ENCODE measurements at regions not wholly inside any gene's neighbourhood (a gene's known extent, or its start where the extent isn't known, plus 50 kb on each side); places are given as distances from the start of the nearest gene placed in this dataset.
"Not testable (repeated sequence)": the region's sequence is repeated elsewhere in the genome, so short reads cannot be mapped to it uniquely, and the experiment has no call there.

DNA sequence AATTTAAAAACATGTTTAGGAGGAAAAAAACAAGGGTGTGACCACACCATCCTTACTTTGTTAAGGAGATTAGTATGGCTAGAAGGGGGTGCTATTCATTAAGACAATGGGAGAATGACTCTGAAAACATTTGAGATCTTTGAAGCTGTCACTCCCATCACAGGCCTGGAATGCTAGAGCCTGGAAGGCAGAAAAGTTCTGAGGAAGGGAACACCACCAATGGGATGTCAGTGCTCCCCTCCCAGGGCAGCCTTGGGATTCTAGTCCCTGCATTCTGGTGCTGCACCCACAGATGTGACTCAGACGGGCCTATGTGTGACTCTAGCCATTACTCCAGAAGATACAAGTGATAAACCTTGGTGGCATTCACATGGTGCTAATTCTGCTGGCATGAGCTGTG, 162.2 kb upstream of the ANXA10 start:
- no peak for DNase-seq (ENCODE audit: low read depth, low spot score)

DNA sequence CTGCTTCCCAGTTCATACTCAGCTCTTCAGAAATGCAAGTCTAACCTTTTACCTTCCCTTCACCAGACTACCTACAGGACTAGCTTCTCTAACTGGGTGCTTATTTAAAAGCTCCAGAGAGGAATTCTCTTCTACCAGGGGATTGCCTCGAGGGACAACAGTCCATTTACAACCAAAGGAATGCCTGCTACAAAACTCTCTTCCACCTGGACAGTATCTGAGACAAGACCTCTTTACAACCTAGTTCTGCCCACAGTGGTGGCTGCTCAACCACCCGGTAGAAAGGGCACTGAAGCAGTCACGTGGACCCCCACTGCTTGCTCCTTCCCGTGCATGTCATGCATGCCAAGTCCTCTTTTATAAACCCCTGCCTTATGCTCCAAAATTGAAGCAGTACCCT, 158.1 kb upstream of the ANXA10 start:
- no peak for DNase-seq (ENCODE audit: low read depth, low spot score)

DNA sequence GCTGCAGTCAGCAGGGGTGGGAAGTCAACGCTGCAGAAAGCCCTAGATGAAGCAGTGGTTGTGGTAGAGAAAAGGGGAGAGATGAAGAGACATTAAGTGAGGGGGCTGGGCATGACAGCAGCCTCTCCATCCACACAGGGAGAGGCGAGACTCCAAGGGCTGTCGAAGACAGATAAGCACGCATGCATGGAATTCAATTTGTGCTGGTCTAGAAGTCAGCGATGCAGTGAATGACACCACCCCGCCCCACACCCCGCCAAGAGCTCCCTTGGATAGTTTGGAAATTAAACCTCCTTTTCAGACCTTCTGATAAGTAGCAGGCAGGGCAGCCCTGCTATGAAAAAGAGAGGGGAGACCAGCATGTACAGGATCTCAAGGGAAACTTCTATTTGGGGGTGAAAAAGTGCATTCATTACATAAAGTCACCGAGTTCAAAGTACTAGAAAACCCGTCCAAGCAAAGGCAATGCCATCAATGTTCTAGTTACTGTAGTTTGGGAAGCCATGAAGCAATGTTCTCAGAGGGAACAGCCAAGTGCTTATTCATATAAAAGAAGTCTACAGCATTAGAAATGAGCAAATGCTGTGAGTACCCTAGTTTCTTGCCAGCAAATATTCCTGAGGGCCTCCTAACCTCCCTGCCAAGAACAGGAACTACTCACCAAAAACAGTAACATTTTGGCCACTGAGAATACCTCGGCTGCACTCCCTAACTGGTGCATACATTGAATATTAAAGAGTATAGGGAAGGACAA, 152.3 kb upstream of the ANXA10 start:
- no peak for DNase-seq (ENCODE audit: low read depth, low spot score)

- no peak for DNase-seq (ENCODE audit: low read depth, low spot score)
Measured at GRCh38 chr4:167943872-167944505, 148.3 kb upstream of the ANXA10 start.

- DNase-seq (ENCODE audit: low read depth, low spot score) = no peak
Measured at GRCh38 chr4:167944721-167945120, 147.6 kb upstream of the ANXA10 start.

- DNase-seq (ENCODE audit: low read depth, low spot score) = no peak
Measured at GRCh38 chr4:167955006-167955405, 137.3 kb upstream of the ANXA10 start.

DNA sequence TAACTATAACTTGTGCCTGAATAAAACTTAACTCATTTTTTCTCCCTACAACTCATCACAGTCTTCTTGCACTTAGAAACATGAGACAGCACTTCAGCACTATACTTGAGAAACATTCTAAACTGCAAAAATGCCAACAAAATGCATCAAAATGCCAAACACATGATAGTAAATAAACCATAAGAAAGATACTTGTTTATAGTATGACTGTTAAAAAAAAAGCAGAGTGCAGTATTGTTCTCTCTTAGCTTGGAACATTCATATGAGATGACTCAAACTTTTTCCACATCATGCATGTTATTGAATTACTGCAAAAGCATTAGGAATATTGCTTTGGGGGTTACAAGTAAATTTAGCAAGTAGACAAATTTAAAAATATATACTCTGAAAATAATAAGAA, 135.7 kb upstream of the ANXA10 start:
- DNase-seq (ENCODE audit: low read depth, low spot score) = no peak

GRCh38 chr4:167964766-167965373, 127.5 kb upstream of the ANXA10 start:
- DNase-seq (ENCODE audit: low read depth, low spot score) = no peak

DNA sequence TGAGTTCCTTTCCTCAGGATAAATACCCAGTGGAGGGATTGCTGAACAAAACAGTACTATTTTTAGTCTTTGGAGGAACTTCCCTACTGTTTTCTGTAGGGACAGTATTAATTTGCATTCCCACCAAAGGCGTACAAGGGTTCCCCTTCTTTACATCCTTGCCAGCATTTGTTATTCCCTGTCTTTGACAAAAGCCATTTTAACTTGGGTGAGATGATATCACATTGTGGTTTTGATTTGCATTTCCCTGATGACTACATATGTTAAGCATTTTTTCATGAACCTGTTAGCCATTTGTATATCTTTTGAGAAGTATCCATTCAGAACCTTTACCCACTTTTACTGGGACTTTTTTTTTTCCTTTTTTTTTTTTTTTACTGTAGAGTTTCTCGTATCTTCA, 126.2 kb upstream of the ANXA10 start:
- DNase-seq (ENCODE audit: low read depth, low spot score) = no peak

DNA sequence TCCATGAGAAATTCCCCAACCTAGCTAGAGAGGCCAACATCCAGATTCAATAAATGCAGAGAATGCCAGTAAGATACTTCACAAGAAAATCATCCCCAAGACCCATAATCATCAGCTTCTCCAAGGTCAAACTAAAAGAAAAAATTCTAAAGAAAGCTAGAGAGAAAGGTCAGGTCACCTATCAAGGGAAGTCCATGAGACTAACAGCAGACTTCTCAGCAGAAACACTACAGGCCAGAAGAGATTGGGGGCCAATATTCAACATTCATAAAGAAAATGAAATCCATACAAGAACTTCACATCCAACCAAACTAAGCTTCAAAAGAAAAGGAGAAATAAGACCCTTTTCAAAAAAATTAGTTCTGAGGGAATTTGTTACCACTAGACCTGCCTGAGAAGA, 118.8 kb upstream of the ANXA10 start:
- DNase-seq (ENCODE audit: low read depth, low spot score) = no peak

- no peak for DNase-seq (ENCODE audit: low read depth, low spot score)
Measured at GRCh38 chr4:167985565-167985964, 106.8 kb upstream of the ANXA10 start.

DNA sequence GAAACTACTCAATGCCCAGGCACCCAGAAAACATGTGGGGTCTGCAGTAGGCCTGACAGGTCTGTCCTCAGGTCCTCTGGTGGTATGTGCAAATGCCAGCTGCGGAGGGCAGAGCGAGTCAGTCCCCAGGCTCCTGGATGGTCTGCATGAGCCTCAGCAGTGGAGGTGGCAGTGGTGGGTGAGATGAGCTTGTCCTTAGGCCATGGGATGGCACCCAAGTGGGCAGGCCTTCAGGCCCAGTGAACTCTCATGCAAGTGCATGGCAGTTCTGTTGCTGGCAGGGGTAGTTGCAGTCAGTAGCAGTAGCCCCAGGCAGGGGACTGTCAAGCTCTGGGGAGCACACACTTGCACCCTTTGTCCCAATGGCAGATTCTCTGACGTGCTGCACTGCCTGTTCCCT, 106.3 kb upstream of the ANXA10 start:
- DNase-seq (ENCODE audit: low read depth, low spot score) = no peak

DNA sequence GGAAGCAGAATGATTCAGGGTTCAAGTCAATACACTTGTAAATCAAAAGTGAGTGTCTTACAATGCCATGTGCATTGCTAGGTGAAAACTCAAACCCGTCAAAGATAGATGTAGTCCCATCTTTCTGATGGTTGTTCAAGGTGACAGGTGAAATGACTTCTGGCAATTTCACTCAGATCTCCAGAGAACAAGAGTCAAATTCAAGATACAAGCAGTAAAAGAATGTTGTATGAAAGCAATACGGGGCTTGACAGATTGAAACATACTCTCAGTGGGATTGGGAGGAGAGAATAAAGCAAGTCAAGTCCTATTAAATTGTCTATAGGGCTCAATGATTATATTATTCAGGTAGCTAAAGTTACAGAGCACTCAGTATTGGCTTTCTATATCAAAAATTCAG, 105.1 kb upstream of the ANXA10 start:
- no peak for DNase-seq (ENCODE audit: low read depth, low spot score)

DNA sequence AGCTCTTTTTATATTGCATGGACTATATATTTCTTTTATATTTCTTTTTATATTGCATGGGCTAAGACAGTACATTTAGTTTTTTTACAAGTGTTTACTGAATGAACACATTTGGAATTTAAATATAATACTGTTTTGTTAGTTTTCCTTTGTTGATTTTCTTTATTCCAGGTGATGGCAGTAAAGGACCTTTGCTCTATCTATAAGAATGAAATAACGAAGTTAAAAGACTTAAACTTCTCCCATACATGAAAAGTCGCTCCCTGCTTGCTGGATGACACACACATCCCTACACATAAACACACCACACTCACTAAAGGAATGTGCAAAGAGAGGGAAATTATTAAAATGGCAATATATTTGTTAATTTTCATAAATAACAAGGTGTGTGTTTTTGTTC, 102.5 kb upstream of the ANXA10 start:
- DNase-seq (ENCODE audit: low read depth, low spot score) = no peak

DNA sequence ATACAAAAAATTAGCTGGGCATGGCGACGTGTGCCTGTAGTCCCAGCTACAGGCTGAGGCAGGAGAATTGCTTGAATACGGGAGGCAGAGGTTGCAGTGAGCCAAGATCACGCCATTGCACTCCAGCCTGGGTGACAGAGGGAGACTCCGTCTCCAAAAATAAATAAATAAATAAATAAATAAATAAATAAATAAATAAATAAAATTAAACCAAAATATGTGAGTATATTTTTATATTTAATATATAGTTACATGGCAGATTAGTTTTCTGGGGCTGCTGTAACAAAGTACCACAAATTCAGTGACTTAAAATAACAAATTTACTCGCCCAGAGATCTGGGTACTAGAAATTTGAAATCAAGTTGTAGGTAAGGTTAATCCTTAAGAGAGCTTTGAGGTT, 84.2 kb upstream of the ANXA10 start:
- DNase-seq (ENCODE audit: low read depth, low spot score) = not testable (repeated sequence)

DNA sequence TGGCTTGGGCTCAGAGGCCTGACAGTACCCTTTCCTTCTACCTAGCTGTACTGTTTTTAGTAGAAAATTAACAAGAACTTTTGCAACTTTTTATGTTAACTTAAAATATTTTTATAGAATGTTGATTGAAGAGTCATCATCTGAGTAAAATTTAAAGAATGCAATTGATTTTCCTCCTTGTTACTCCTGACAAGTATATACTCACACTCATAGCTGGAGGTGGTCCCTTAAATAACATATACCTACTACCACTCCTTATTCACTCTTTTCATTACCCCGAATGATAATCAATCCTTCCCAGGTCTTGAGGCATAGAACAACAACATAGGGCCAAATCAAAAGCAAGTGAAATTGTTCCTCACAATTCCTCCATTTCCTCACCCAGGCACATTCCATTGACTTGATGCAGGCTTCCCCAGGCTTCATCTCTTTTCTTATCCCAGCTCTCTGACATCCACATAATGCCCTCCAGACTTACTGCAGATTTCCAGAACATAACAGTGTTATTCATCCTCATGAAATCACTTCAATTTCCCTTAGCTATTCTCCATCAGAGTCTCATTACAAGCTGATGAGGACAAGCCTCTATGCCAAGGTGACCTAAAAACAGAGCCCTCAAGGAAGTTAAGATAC, 73.2 kb upstream of the ANXA10 start:
- no peak for DNase-seq (ENCODE audit: low read depth, low spot score)

DNA sequence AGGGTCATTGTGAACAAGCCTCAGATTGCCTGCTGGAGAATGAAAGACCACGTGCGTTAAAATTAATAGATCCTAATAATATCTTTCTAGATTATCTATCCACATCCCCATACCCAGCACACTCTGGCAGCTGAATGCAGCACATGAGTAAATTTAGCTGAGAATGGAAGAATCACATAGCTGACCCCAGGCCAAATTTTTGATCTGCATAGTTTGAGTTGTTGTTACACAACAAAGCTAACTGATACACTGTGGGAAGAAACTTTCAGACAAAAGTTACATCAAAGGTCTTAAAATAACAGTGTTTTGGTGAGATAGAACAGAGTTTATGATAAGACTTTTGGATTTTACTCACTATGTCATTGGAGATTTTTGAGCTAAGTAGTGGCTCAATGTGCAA, 72.4 kb upstream of the ANXA10 start:
- DNase-seq (ENCODE audit: low read depth, low spot score) = no peak

DNA sequence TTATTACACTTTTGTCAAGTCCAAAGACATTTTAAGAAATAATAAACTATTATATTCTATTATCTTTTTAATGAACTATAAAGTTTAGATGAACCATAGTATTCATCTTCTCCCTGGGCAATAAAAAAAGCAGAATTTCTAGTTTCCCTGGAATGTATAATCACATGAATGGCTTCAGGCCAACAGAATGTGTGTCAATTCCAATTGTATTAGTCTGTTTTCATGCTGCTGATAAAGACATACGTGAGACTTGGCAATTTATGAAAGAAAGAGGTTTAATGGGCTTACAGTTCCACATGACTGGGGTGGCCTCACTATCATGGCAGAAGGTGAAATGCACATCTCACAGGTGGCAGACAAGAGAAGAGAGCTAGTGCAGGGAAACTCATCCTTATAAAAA, 70.7 kb upstream of the ANXA10 start:
- no peak for DNase-seq (ENCODE audit: low read depth, low spot score)

- no peak for DNase-seq (ENCODE audit: low read depth, low spot score)
Measured at GRCh38 chr4:168028568-168028967, 63.8 kb upstream of the ANXA10 start.

- DNase-seq (ENCODE audit: low read depth, low spot score) = no peak
Measured at GRCh38 chr4:168028970-168029597, 63.3 kb upstream of the ANXA10 start.

DNA sequence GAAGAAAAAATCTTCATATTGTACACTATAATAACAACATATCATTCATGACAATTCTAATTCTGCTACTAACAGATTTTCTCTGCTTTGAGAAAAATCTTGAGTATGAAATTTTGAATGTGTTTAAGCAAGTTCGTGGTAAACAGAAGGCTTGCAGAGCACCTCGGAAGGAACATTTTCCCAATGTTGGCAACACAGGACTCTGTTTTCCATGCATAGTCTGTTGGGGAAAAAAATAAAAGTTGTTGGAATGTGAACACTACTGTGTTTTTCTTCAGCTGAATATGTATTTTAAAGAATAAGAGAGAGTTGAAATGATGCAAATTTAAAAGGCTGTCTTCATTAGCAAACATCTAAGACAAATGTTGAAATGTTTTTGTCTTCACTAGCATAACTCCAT, 54.7 kb upstream of the ANXA10 start:
- DNase-seq (ENCODE audit: low read depth, low spot score) = no peak

DNA sequence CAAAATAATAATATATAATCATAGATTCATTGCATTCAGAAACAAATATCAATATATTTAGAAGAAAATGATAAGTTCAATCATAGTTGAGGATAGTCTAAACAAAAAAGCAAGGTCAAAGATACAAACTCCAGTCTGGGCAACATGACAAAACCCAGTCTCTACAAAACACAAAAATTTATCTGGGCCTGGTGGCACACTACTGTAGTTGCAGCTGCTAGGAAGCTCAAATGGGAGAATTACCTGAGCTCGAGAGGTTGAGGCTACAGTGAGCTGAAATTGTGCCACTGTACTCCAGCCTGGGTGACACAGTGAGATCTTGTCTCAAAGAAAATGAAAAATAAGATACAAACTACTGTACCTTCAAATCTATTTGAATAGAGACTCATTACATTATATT, 52.7 kb upstream of the ANXA10 start:
- no peak for DNase-seq (ENCODE audit: low read depth, low spot score)

All from brain pericyte (primary cell).